ENCODE measurements at regions not wholly inside any gene's neighbourhood (a gene's known extent, or its start where the extent isn't known, plus 50 kb on each side); places are given as distances from the start of the nearest gene placed in this dataset.

GRCh38 chr9:115397591-115398312 lies 279.8 kb upstream of the TNC start:
- no peak for TF ChIP-seq CTCF (IDR thresholded peaks at IDR 0.05; ENCODE audit: unreplicated experiment)
- Mint-ChIP-seq H3K4me1 (ENCODE audit: low read depth, unreplicated experiment) (peaks cover 13% of the 10 kb centered on the region), H3K36me3 (ENCODE audit: insufficient read depth, unreplicated experiment) (no peaks in the 10 kb centered on the region), H3K27ac (ENCODE audit: unreplicated experiment) (no peak overlapping the region), H3K9me3 (ENCODE audit: low read depth, unreplicated experiment) (no peaks in the 10 kb centered on the region), H3K4me3 (ENCODE audit: low read depth, unreplicated experiment) (no peak overlapping the region), H3K27me3 (ENCODE audit: unreplicated experiment) (no peaks in the 10 kb centered on the region)
- intact Hi-C loops (cut with micrococcal nuclease; ENCODE audit: unreplicated experiment) = no loop called here
- BruUV-seq (replicated peaks) = no TSS peak
- CTCF ChIA-PET = no interaction called here
- no peak for DNase-seq

- no peaks in the 10 kb centered on the region for H3K9me3 Mint-ChIP-seq (ENCODE audit: low read depth, unreplicated experiment)
Observed at GRCh38 chr9:115398313-115398650, 280.3 kb upstream of the TNC start.

GRCh38 chr9:115398996-115399395 lies 281.0 kb upstream of the TNC start:
- Mint-ChIP-seq H3K4me1 (ENCODE audit: low read depth, unreplicated experiment) (peaks cover 13% of the 10 kb centered on the region), H3K4me3 (ENCODE audit: low read depth, unreplicated experiment) (no peak overlapping the region), H3K9me3 (ENCODE audit: low read depth, unreplicated experiment) (no peaks in the 10 kb centered on the region), H3K36me3 (ENCODE audit: insufficient read depth, unreplicated experiment) (no peaks in the 10 kb centered on the region), H3K27ac (ENCODE audit: unreplicated experiment) (no peak overlapping the region), H3K27me3 (ENCODE audit: unreplicated experiment) (no peaks in the 10 kb centered on the region)
- intact Hi-C loops (cut with micrococcal nuclease; ENCODE audit: unreplicated experiment) = no loop called here
- TF ChIP-seq CTCF (IDR thresholded peaks at IDR 0.05; ENCODE audit: unreplicated experiment) = no peak
- CTCF ChIA-PET = no interaction called here
- BruUV-seq (replicated peaks) = no TSS peak
- no peak for DNase-seq

More at GRCh38 chr9:115398313-115398650, 280.3 kb upstream of the TNC start:
- no peak for DNase-seq
- BruUV-seq (replicated peaks) = no TSS peak
- intact Hi-C loops (cut with micrococcal nuclease; ENCODE audit: unreplicated experiment) = no loop called here
- CTCF ChIA-PET = no interaction called here
- H3K27ac Mint-ChIP-seq (ENCODE audit: unreplicated experiment) = no peak overlapping the region
- TF ChIP-seq CTCF (IDR thresholded peaks at IDR 0.05; ENCODE audit: unreplicated experiment) = no peak
- H3K4me3 Mint-ChIP-seq (ENCODE audit: low read depth, unreplicated experiment) = no peak overlapping the region
- no peaks in the 10 kb centered on the region for H3K36me3 Mint-ChIP-seq (ENCODE audit: insufficient read depth, unreplicated experiment)
- H3K4me1 Mint-ChIP-seq (ENCODE audit: low read depth, unreplicated experiment) = peaks cover 13% of the 10 kb centered on the region
- H3K27me3 Mint-ChIP-seq (ENCODE audit: unreplicated experiment) = no peaks in the 10 kb centered on the region

GRCh38 chr9:115400796-115401195 lies 282.8 kb upstream of the TNC start:
- Mint-ChIP-seq H3K36me3 (ENCODE audit: insufficient read depth, unreplicated experiment) (no peaks in the 10 kb centered on the region), H3K27ac (ENCODE audit: unreplicated experiment) (no peak overlapping the region), H3K4me3 (ENCODE audit: low read depth, unreplicated experiment) (no peak overlapping the region), H3K4me1 (ENCODE audit: low read depth, unreplicated experiment) (peaks cover 2% of the 10 kb centered on the region), H3K9me3 (ENCODE audit: low read depth, unreplicated experiment) (no peaks in the 10 kb centered on the region), H3K27me3 (ENCODE audit: unreplicated experiment) (peaks cover under 1% of the 10 kb centered on the region)
- no peak for DNase-seq
- intact Hi-C loops (cut with micrococcal nuclease; ENCODE audit: unreplicated experiment) = no loop called here
- TF ChIP-seq CTCF (IDR thresholded peaks at IDR 0.05; ENCODE audit: unreplicated experiment) = no peak
- CTCF ChIA-PET = interaction anchor here (0.6 kb wide), 1 partner anchor 187 kb away, joined by 3 read pairs; no protein-coding TSS in a partner anchor
- BruUV-seq (replicated peaks) = no TSS peak

Data from Calu3 (cell line).